ENCODE measurements at regions not wholly inside any gene's neighbourhood (a gene's known extent, or its start where the extent isn't known, plus 50 kb on each side); places are given as distances from the start of the nearest gene placed in this dataset.
"Not testable (repeated sequence)": the region's sequence is repeated elsewhere in the genome, so short reads cannot be mapped to it uniquely, and the experiment has no call there.

GRCh38 chr14:25322784-25323183 is 272.8 kb upstream of the STXBP6 start:
- DNase-seq (ENCODE audit: low read depth), result no peak

- DNase-seq (ENCODE audit: low read depth), result not testable (repeated sequence)
Observed at GRCh38 chr14:25316007-25316406, 266.1 kb upstream of the STXBP6 start.

GRCh38 chr14:25308244-25308643 is 258.3 kb upstream of the STXBP6 start:
- DNase-seq (ENCODE audit: low read depth), result no peak

GRCh38 chr14:25303934-25304333 is 254.0 kb upstream of the STXBP6 start:
- no peak for DNase-seq (ENCODE audit: low read depth)

GRCh38 chr14:25298238-25298637 is 248.3 kb upstream of the STXBP6 start:
- no peak for DNase-seq (ENCODE audit: low read depth)

- not testable (repeated sequence) for DNase-seq (ENCODE audit: low read depth)
Observed at GRCh38 chr14:25290154-25290553, 240.2 kb upstream of the STXBP6 start.

- no peak for DNase-seq (ENCODE audit: low read depth)
Observed at GRCh38 chr14:25274529-25274928, 224.6 kb upstream of the STXBP6 start.

- no peak for DNase-seq (ENCODE audit: low read depth)
Observed at GRCh38 chr14:25267186-25267585, 217.2 kb upstream of the STXBP6 start.

- no peak for DNase-seq (ENCODE audit: low read depth)
Observed at GRCh38 chr14:25259470-25259869, 209.5 kb upstream of the STXBP6 start.

- no peak for DNase-seq (ENCODE audit: low read depth)
Observed at GRCh38 chr14:25252793-25253192, 202.8 kb upstream of the STXBP6 start.

- DNase-seq (ENCODE audit: low read depth), result no peak
Observed at GRCh38 chr14:25250516-25250915, 200.6 kb upstream of the STXBP6 start.

GRCh38 chr14:25247609-25248008 is 197.7 kb upstream of the STXBP6 start:
- DNase-seq (ENCODE audit: low read depth), result no peak

GRCh38 chr14:25246751-25247150 is 196.8 kb upstream of the STXBP6 start:
- no peak for DNase-seq (ENCODE audit: low read depth)

- no peak for DNase-seq (ENCODE audit: low read depth)
Observed at GRCh38 chr14:25239170-25239569, 189.2 kb upstream of the STXBP6 start.

GRCh38 chr14:25237845-25238244 is 187.9 kb upstream of the STXBP6 start:
- no peak for DNase-seq (ENCODE audit: low read depth)

- DNase-seq (ENCODE audit: low read depth), result no peak
Observed at GRCh38 chr14:25233613-25234012, 183.7 kb upstream of the STXBP6 start.

GRCh38 chr14:25231004-25231403 is 181.1 kb upstream of the STXBP6 start:
- no peak for DNase-seq (ENCODE audit: low read depth)

- DNase-seq (ENCODE audit: low read depth), result no peak
Observed at GRCh38 chr14:25226214-25226613, 176.3 kb upstream of the STXBP6 start.

- no peak for DNase-seq (ENCODE audit: low read depth)
Observed at GRCh38 chr14:25222256-25222655, 172.3 kb upstream of the STXBP6 start.

GRCh38 chr14:25220514-25220913 is 170.6 kb upstream of the STXBP6 start:
- no peak for DNase-seq (ENCODE audit: low read depth)

- DNase-seq (ENCODE audit: low read depth), result no peak
Observed at GRCh38 chr14:25215607-25216006, 165.7 kb upstream of the STXBP6 start.

- no peak for DNase-seq (ENCODE audit: low read depth)
Observed at GRCh38 chr14:25197885-25198284, 147.9 kb upstream of the STXBP6 start.

- DNase-seq (ENCODE audit: low read depth), result no peak
Observed at GRCh38 chr14:25180221-25180620, 130.3 kb upstream of the STXBP6 start.

GRCh38 chr14:25178255-25178654 is 128.3 kb upstream of the STXBP6 start:
- no peak for DNase-seq (ENCODE audit: low read depth)

All from stimulated activated CD4-positive, alpha-beta T cell treated with anti-CD3 and anti-CD28 coated beads, Interleukin-2, amount 100 ng/mL, for 4 hours (primary cell).